ENCODE measurements at regions not wholly inside any gene's neighbourhood (a gene's known extent, or its start where the extent isn't known, plus 50 kb on each side); places are given as distances from the start of the nearest gene placed in this dataset.

- CTCF ChIA-PET, result no interaction called here
- SMC1A ChIA-PET (ENCODE audit: uncharacterized antibody, unreplicated experiment), result interaction anchor here (1.1 to 1.3 kb wide), 2 partner anchors 15 to 35 kb away, joined by 3 to 5 read pairs; no protein-coding TSS in a partner anchor
- no peak overlapping the region for H3K4me2 ChIP-seq (ENCODE audit: control insufficient read depth, insufficient read depth)
- ATAC-seq (no peak), FAIRE-seq (no peak), DNase-seq (ENCODE audit: low read depth, low spot score) (no peak)
- H4K20me1 ChIP-seq (ENCODE audit: control insufficient read depth, insufficient read depth), result no peaks in the 10 kb centered on the region
- RAD21 ChIA-PET (ENCODE audit: unreplicated experiment), result no interaction called here
- H3K4me1 ChIP-seq (ENCODE audit: control insufficient read depth, insufficient read depth, low read length), result no peaks in the 10 kb centered on the region; the same call in 1 of the 2 replicates
- no peaks in the 10 kb centered on the region for H3K36me3 ChIP-seq (ENCODE audit: control insufficient read depth in 2 of 2, insufficient read depth in 2 of 2, low read length in 1 of 2)
- H2AFZ ChIP-seq (ENCODE audit: control insufficient read depth, low read depth, low read length), result no peak overlapping the region
- intact Hi-C loops (cut with micrococcal nuclease; ENCODE audit: unreplicated experiment), result no loop called here
- 69% methylated on average over 7 of the region's 7 CpGs for WGBS (ENCODE audit: insufficient coverage, insufficient replicate concordance, low lambda C conversion rate, missing lambda C conversion rate)
- no peak overlapping the region for H3K4me3 ChIP-seq
- H3K9ac ChIP-seq (ENCODE audit: control insufficient read depth, insufficient read depth, low read length), result no peak overlapping the region
- H3K27ac ChIP-seq (ENCODE audit: control insufficient read depth, insufficient read depth), result no peak overlapping the region
- no peaks in the 10 kb centered on the region for H3K9me3 ChIP-seq (replicated peaks; ENCODE audit: control insufficient read depth, insufficient read depth, low read length)
- in situ Hi-C loops (cut with MboI), result no loop called here
- BruUV-seq (replicated peaks), result no TSS peak
- H3K27me3 ChIP-seq (replicated peaks in 1 of 2; ENCODE audit: control insufficient read depth in 2 of 2, insufficient read depth in 2 of 2, low read length in 1 of 2), result no peaks in the 10 kb centered on the region; a peak in 1 of 4 replicates
- H3K79me2 ChIP-seq (ENCODE audit: control insufficient read depth, insufficient read depth, low read length), result no peaks in the 10 kb centered on the region
- POLR2A ChIA-PET, result no interaction called here
- TF ChIP-seq, protein P1, sequence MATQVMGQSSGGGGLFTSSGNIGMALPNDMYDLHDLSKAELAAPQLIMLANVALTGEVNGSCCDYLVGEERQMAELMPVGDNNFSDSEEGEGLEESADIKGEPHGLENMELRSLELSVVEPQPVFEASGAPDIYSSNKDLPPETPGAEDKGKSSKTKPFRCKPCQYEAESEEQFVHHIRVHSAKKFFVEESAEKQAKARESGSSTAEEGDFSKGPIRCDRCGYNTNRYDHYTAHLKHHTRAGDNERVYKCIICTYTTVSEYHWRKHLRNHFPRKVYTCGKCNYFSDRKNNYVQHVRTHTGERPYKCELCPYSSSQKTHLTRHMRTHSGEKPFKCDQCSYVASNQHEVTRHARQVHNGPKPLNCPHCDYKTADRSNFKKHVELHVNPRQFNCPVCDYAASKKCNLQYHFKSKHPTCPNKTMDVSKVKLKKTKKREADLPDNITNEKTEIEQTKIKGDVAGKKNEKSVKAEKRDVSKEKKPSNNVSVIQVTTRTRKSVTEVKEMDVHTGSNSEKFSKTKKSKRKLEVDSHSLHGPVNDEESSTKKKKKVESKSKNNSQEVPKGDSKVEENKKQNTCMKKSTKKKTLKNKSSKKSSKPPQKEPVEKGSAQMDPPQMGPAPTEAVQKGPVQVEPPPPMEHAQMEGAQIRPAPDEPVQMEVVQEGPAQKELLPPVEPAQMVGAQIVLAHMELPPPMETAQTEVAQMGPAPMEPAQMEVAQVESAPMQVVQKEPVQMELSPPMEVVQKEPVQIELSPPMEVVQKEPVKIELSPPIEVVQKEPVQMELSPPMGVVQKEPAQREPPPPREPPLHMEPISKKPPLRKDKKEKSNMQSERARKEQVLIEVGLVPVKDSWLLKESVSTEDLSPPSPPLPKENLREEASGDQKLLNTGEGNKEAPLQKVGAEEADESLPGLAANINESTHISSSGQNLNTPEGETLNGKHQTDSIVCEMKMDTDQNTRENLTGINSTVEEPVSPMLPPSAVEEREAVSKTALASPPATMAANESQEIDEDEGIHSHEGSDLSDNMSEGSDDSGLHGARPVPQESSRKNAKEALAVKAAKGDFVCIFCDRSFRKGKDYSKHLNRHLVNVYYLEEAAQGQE (IDR thresholded peaks at IDR 0.05; ENCODE audit: low read depth, low read length), result no peak
- TF ChIP-seq ATF3 (IDR thresholded peaks at IDR 0.05; ENCODE audit: borderline replicate concordance, extremely low read depth, low read depth, low read length), result no peak
- TF ChIP-seq FOS (IDR thresholded peaks at IDR 0.05; ENCODE audit: borderline replicate concordance, extremely low read depth, insufficient read length), result no peak
- no peak for TF ChIP-seq ELK1 (IDR thresholded peaks at IDR 0.05; ENCODE audit: low read depth, low read length)
- TF ChIP-seq MEF2A (IDR thresholded peaks at IDR 0.05; ENCODE audit: insufficient read depth, low read depth, low read length), result no peak
- no peak for TF ChIP-seq TCF12 (IDR thresholded peaks at IDR 0.05; ENCODE audit: low read depth, low read length)
- TF ChIP-seq EGR1 (IDR thresholded peaks at IDR 0.05; ENCODE audit: borderline replicate concordance in 1 of 2, low read depth in 2 of 2, low read length in 2 of 2), result no peak
- no peak for TF ChIP-seq E4F1 (IDR thresholded peaks at IDR 0.05; ENCODE audit: borderline replicate concordance, partially characterized antibody)
- no peak for TF ChIP-seq ETV6 (conservative IDR thresholded peaks at IDR 0.05 in 1 of 2, IDR thresholded peaks at IDR 0.05 in 1 of 2; ENCODE audit: borderline replicate concordance in 1 of 2, low read depth in 1 of 2)
- no peak for TF ChIP-seq SREBF2 (IDR thresholded peaks at IDR 0.05; ENCODE audit: low read length)
- TF ChIP-seq, protein P2, sequence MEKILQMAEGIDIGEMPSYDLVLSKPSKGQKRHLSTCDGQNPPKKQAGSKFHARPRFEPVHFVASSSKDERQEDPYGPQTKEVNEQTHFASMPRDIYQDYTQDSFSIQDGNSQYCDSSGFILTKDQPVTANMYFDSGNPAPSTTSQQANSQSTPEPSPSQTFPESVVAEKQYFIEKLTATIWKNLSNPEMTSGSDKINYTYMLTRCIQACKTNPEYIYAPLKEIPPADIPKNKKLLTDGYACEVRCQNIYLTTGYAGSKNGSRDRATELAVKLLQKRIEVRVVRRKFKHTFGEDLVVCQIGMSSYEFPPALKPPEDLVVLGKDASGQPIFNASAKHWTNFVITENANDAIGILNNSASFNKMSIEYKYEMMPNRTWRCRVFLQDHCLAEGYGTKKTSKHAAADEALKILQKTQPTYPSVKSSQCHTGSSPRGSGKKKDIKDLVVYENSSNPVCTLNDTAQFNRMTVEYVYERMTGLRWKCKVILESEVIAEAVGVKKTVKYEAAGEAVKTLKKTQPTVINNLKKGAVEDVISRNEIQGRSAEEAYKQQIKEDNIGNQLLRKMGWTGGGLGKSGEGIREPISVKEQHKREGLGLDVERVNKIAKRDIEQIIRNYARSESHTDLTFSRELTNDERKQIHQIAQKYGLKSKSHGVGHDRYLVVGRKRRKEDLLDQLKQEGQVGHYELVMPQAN (conservative IDR thresholded peaks at IDR 0.05), result no peak
- TF ChIP-seq ZNF217 (IDR thresholded peaks at IDR 0.05), result no peak
- no peak for TF ChIP-seq NFYB (IDR thresholded peaks at IDR 0.05; ENCODE audit: insufficient read depth, low read depth, low read length)
- TF ChIP-seq FOXK2 (IDR thresholded peaks at IDR 0.05), result no peak
Observed at GRCh38 chr11:19466314-19466713, 225.6 kb upstream of the E2F8 start.

All from GM12878 (cell line).